HepG2 (cell line): ENCODE measurements at regions not wholly inside any gene's neighbourhood (a gene's known extent, or its start where the extent isn't known, plus 50 kb on each side); places are given as distances from the start of the nearest gene placed in this dataset.

Experiments
- ATAC-seq: fragments of 200-7000 bp; cut with Tn5 transposase; 3 replicates; pipeline ENCODE4 v1.9.1; 2020; ENCODE audit warnings: mild to moderate bottlenecking, moderate library complexity
- BruUV-seq: library from RNA; stranded (reverse); fragments of 400-500 nt; replicated peaks from 2 replicates; lab custom pipeline; 2021; lab: Mats Ljungman, UMichigan
- CTCF ChIA-PET: fragments of 300-600 bp; formaldehyde crosslinking; extraction: SDS; loops from one replicate; lab custom pipeline; 2021; ENCODE audit warnings: low total read pairs, inconsistent platforms, low intra/inter-chr PET ratio; lab: Yijun Ruan, JAX
- POLR2A ChIA-PET: fragments of 350-600 bp; sonication (Branson Sonifier 250); formaldehyde crosslinking; loops from one replicate; lab custom pipeline; 2020; ENCODE audit warnings: antibody characterized with exemption, inconsistent platforms; lab: Yijun Ruan, JAX
- DNase-seq: peaks from one replicate; pipeline ENCODE4 v3.0.0-alpha.2; 2015; ENCODE audit warnings: low spot score
- FAIRE-seq: peaks from 3 replicates; lab custom pipeline; 2011; peaks lifted over from hg19 to GRCh38; lab: Jason Lieb, UNC
- H2AFZ ChIP-seq: one replicate; pipeline ENCODE4 v1.6.1; 2011; ENCODE audit warnings: low read length, inconsistent platforms
- H3K27ac ChIP-seq: fragments of 300-600 bp; 3 replicates; pipeline ENCODE4 v1.8.0; 2011; ENCODE audit warnings: mixed run types, mild to moderate bottlenecking, mixed read lengths, low read length, inconsistent platforms; ENCODE audit not compliant: insufficient read depth; ENCODE audit errors: extremely low read length
- H3K27me3 ChIP-seq, 2 experiments: fragments of 200-600 bp in 1 of 2; 2 replicates in 1 of 2; 3 replicates in 1 of 2; pipeline versions ENCODE4 v1.6.0 to v1.8.0; 2011; ENCODE audit warnings: low read length in 2 of 2, mild to moderate bottlenecking in 2 of 2, moderate library complexity in 2 of 2, inconsistent platforms in 1 of 2; ENCODE audit not compliant: insufficient read depth in 2 of 2, control insufficient read depth in 1 of 2
- H3K36me3 ChIP-seq, 2 experiments: fragments of 200-600 bp in 1 of 2; replicated peaks in 1 of 2; 2 replicates in 1 of 2; 3 replicates in 1 of 2; pipeline versions ENCODE4 v1.5.1 to v1.8.0; 2011; ENCODE audit warnings: low read length in 2 of 2, inconsistent platforms in 1 of 2; ENCODE audit not compliant: insufficient read depth in 2 of 2, control insufficient read depth in 1 of 2
- H3K4me1 ChIP-seq: 2 replicates; pipeline ENCODE4 v1.5.1; 2012; ENCODE audit warnings: low read length, inconsistent platforms; ENCODE audit not compliant: insufficient read depth
- H3K4me2 ChIP-seq: 2 replicates; pipeline ENCODE4 v1.6.0; 2011; ENCODE audit warnings: low read depth, low read length, inconsistent platforms
- H3K4me3 ChIP-seq, 3 experiments: fragments of 200-600 bp in 1 of 3; sonication (generic), shearing (Covaris generic) in 1 of 3; replicated peaks in 1 of 3; 2 replicates each; pipeline ENCODE4 v1.5.1; 2011 to 2016; ENCODE audit warnings: low read length in 3 of 3, inconsistent platforms in 2 of 3, low read depth in 2 of 3, mild to moderate bottlenecking in 2 of 3, control low read depth in 1 of 3, mixed read lengths in 1 of 3; ENCODE audit not compliant: insufficient read depth in 1 of 3
- H3K79me2 ChIP-seq: one replicate; pipeline ENCODE4 v1.6.1; 2011; ENCODE audit warnings: low read length, inconsistent platforms; ENCODE audit not compliant: insufficient read depth
- H3K9ac ChIP-seq: 2 replicates; pipeline ENCODE4 v1.6.0; 2011; ENCODE audit warnings: mild to moderate bottlenecking, low read depth, low read length, inconsistent platforms; ENCODE audit not compliant: insufficient read depth
- H3K9me3 ChIP-seq: 2 replicates; pipeline ENCODE4 v1.5.1; 2012; ENCODE audit warnings: mild to moderate bottlenecking, low read length
- H4K20me1 ChIP-seq: 2 replicates; pipeline ENCODE4 v1.6.0; 2011; ENCODE audit warnings: inconsistent platforms, mild to moderate bottlenecking, low read length, moderate library complexity; ENCODE audit not compliant: insufficient read depth
- DMTF1 ChIP-seq: sonication (generic); formaldehyde crosslinking; IDR thresholded peaks from 2 replicates; pipeline ENCODE4 v1.4.0; 2020; ENCODE audit warnings: mild to moderate bottlenecking, missing genetic modification reagents
- SAP130 ChIP-seq: IDR thresholded peaks from 2 replicates; pipeline ENCODE4 v1.6.1; 2016; ENCODE audit warnings: low read depth
- SKI ChIP-seq: fragments of 450-650 bp; IDR thresholded peaks from one replicate; pipeline ENCODE4 v1.6.1; 2018; ENCODE audit warnings: mild to moderate bottlenecking; ENCODE audit not compliant: partially characterized antibody
- SOX6 ChIP-seq, 2 experiments: fragments of 450-650 bp in 1 of 2; sonication (generic) in 1 of 2; formaldehyde crosslinking in 1 of 2; IDR thresholded peaks; 2 replicates each; pipeline versions ENCODE4 v1.4.0 to v1.6.1; 2017 to 2020; ENCODE audit warnings: antibody characterized with exemption in 1 of 2, mild to moderate bottlenecking in 1 of 2, missing genetic modification reagents in 1 of 2
- TBL1XR1 ChIP-seq: fragments of 150-350 bp; IDR thresholded peaks from 2 replicates; pipeline ENCODE4 v1.6.1; 2014; ENCODE audit warnings: borderline replicate concordance, low read length; ENCODE audit not compliant: partially characterized antibody
- XBP1 ChIP-seq: sonication (generic); formaldehyde crosslinking; IDR thresholded peaks from 2 replicates; pipeline ENCODE4 v1.5.0; 2020; ENCODE audit warnings: missing genetic modification reagents
- ZNF644 ChIP-seq: IDR thresholded peaks from 2 replicates; pipeline ENCODE4 v1.6.1; 2016; ENCODE audit warnings: low read depth
- ZNF773 ChIP-seq: sonication (generic); formaldehyde crosslinking; IDR thresholded peaks from 2 replicates; pipeline ENCODE4 v1.4.0; 2020; ENCODE audit warnings: missing genetic modification reagents, borderline replicate concordance
- in situ Hi-C: cut with HindIII; loops from 2 replicates; pipeline ENCODE4 v1.10.0; 2017; ENCODE audit warnings: low pct_unique_long_range_greater_than_20kb; ENCODE audit not compliant: extremely low pct_ligation_motif_present
- intact Hi-C: fragments of 100-400 bp; cut with micrococcal nuclease; formaldehyde crosslinking; loops from one replicate; pipeline ENCODE4 v1.10.0; 2022; ENCODE audit not compliant: unreplicated experiment
- TF ChIP-seq, protein P1 (sequence below): sonication (generic); formaldehyde crosslinking; IDR thresholded peaks from 2 replicates; pipeline ENCODE4 v1.4.0; 2020; ENCODE audit warnings: missing genetic modification reagents, mild to moderate bottlenecking, borderline replicate concordance
- TF ChIP-seq, protein P2 (sequence below): sonication (generic); formaldehyde crosslinking; IDR thresholded peaks from 2 replicates; pipeline ENCODE4 v1.5.0; 2020; ENCODE audit warnings: missing genetic modification reagents
- TF ChIP-seq, protein P3 (sequence below): sonication (generic); formaldehyde crosslinking; IDR thresholded peaks from 2 replicates; pipeline ENCODE4 v1.4.0; 2020; ENCODE audit warnings: missing genetic modification reagents, mild to moderate bottlenecking, borderline replicate concordance

DNA sequence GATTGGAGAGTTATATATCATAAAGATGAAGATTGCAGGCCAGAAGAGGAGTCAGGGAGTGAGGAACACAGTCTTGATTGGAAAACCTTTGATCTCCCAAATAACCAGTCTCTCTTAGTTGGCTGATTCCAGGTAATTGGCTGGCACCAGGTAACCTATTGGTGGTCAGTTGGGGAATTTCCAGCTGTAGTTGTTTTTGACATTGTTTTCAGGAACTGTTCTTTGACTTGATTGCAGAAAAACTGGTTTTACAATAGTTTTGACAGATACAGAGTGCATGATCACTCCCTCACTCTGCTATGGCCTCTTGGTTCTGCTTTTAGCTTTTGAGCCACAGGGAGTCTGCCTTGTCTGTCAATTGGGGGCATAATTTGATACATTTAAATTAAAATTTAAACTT, 71.6 kb downstream of the ZNF641 start:
- Histone ChIP-seq H3K27ac (no peak overlapping the region), H3K4me2 (no peak overlapping the region), H3K9ac (no peak overlapping the region), H3K79me2 (no peaks in the 10 kb centered on the region), H4K20me1 (no peaks in the 10 kb centered on the region), H3K4me3 (no peak overlapping the region), H2AFZ (no peak overlapping the region), H3K4me1 (no peaks in the 10 kb centered on the region), H3K36me3 (no peaks in the 10 kb centered on the region), H3K27me3 (no peaks in the 10 kb centered on the region), H3K9me3 (no peaks in the 10 kb centered on the region; the same call in 1 of the 2 replicates)
- ChIA-PET CTCF (no interaction called here), POLR2A (no interaction called here)
- ATAC-seq (no peak), FAIRE-seq (no peak), DNase-seq (no peak)
- BruUV-seq, result no TSS peak
- intact Hi-C loops (no loop called here), in situ Hi-C loops (no loop called here)
- no peak for TF ChIP-seq SOX6 (IDR thresholded peaks at IDR 0.05)
- no peak for TF ChIP-seq SOX6 (CRISPR knock-in tag; IDR thresholded peaks at IDR 0.05)
- TF ChIP-seq, protein P1, sequence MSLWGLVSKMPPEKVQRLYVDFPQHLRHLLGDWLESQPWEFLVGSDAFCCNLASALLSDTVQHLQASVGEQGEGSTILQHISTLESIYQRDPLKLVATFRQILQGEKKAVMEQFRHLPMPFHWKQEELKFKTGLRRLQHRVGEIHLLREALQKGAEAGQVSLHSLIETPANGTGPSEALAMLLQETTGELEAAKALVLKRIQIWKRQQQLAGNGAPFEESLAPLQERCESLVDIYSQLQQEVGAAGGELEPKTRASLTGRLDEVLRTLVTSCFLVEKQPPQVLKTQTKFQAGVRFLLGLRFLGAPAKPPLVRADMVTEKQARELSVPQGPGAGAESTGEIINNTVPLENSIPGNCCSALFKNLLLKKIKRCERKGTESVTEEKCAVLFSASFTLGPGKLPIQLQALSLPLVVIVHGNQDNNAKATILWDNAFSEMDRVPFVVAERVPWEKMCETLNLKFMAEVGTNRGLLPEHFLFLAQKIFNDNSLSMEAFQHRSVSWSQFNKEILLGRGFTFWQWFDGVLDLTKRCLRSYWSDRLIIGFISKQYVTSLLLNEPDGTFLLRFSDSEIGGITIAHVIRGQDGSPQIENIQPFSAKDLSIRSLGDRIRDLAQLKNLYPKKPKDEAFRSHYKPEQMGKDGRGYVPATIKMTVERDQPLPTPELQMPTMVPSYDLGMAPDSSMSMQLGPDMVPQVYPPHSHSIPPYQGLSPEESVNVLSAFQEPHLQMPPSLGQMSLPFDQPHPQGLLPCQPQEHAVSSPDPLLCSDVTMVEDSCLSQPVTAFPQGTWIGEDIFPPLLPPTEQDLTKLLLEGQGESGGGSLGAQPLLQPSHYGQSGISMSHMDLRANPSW (CRISPR knock-in tag), result no peak
- no peak for TF ChIP-seq DMTF1
- no peak for TF ChIP-seq XBP1 (CRISPR knock-in tag)
- TF ChIP-seq, protein P2, sequence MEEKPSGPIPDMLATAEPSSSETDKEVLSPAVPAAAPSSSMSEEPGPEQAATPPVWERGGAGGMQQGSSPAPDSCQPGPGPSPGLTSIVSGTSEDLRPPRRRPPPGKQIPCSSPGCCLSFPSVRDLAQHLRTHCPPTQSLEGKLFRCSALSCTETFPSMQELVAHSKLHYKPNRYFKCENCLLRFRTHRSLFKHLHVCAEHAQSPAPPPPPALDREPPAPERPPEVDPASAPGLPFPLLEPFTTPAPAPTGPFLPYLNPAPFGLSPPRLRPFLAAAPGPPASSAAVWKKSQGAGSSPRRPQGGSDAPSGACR (CRISPR knock-in tag), result no peak
- TF ChIP-seq ZNF644 (CRISPR knock-in tag), result no peak
- no peak for TF ChIP-seq SAP130
- TF ChIP-seq SKI, result no peak
- TF ChIP-seq ZNF773 (CRISPR knock-in tag), result no peak
- no peak for TF ChIP-seq TBL1XR1
- TF ChIP-seq, protein P3, sequence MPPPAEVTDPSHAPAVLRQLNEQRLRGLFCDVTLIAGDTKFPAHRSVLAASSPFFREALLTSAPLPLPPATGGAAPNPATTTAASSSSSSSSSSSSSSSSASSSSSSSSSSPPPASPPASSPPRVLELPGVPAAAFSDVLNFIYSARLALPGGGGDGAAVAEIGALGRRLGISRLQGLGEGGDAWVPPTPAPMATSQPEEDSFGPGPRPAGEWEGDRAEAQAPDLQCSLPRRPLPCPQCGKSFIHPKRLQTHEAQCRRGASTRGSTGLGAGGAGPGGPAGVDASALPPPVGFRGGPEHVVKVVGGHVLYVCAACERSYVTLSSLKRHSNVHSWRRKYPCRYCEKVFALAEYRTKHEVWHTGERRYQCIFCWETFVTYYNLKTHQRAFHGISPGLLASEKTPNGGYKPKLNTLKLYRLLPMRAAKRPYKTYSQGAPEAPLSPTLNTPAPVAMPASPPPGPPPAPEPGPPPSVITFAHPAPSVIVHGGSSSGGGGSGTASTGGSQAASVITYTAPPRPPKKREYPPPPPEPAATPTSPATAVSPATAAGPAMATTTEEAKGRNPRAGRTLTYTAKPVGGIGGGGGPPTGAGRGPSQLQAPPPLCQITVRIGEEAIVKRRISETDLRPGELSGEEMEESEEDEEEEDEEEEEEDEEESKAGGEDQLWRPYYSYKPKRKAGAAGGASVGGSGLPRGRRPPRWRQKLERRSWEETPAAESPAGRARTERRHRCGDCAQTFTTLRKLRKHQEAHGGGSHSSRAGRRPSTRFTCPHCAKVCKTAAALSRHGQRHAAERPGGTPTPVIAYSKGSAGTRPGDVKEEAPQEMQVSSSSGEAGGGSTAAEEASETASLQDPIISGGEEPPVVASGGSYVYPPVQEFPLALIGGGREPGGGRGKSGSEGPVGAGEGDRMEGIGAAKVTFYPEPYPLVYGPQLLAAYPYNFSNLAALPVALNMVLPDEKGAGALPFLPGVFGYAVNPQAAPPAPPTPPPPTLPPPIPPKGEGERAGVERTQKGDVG, result no peak
